CD4-positive, CD25-positive, alpha-beta regulatory T cell (primary cell): ENCODE measurements at regions not wholly inside any gene's neighbourhood (a gene's known extent, or its start where the extent isn't known, plus 50 kb on each side); places are given as distances from the start of the nearest gene placed in this dataset.

Source experiments
- ATAC-seq, 2 donors: fragments of 150-1000 bp; cut with Tn5 transposase; one replicate each; pipeline ENCODE4 v1.10.0; 2021; ENCODE audit warnings: low read depth in 2 of 2, moderate number of reproducible peaks in 2 of 2, moderate library complexity in 1 of 2
- DNase-seq, 3 donors: peaks; one replicate each; pipeline versions ENCODE4 v3.0.0 to v3.0.0-alpha.2; 2012 to 2022; ENCODE audit warnings: mixed read lengths in 1 of 3
- H3K27ac ChIP-seq: one replicate; pipeline ENCODE4 v1.7.0; 2013; ENCODE audit warnings: mild to moderate bottlenecking, low read length; ENCODE audit not compliant: insufficient read depth, poor library complexity, severe bottlenecking
- H3K27me3 ChIP-seq: one replicate; pipeline ENCODE4 v1.7.0; 2013; ENCODE audit warnings: low read length; ENCODE audit not compliant: control insufficient read depth, insufficient read depth
- H3K36me3 ChIP-seq: one replicate; pipeline ENCODE4 v1.7.0; 2013; ENCODE audit warnings: mild to moderate bottlenecking, low read length, moderate library complexity; ENCODE audit not compliant: control insufficient read depth, insufficient read depth
- H3K4me1 ChIP-seq: 2 replicates; pipeline ENCODE4 v1.7.0; 2013; ENCODE audit warnings: mild to moderate bottlenecking, low read length; ENCODE audit not compliant: insufficient read depth, control insufficient read depth, poor library complexity, severe bottlenecking
- H3K4me3 ChIP-seq: one replicate; pipeline ENCODE4 v1.7.0; 2013; ENCODE audit warnings: low read depth, mild to moderate bottlenecking, low read length, moderate library complexity
- H3K9me3 ChIP-seq, 2 experiments: 1 replicate in 1 of 2; 2 replicates in 1 of 2; pipeline ENCODE4 v1.7.0; 2013; ENCODE audit warnings: low read length in 2 of 2, mild to moderate bottlenecking in 1 of 2, moderate library complexity in 1 of 2; ENCODE audit not compliant: control insufficient read depth in 2 of 2
- H3K27ac Mint-ChIP-seq, 3 donors: one replicate each; pipeline ENCODE4 v1.8.0; 2020 to 2022; ENCODE audit warnings: mild to moderate bottlenecking in 3 of 3, mixed read lengths in 3 of 3, moderate library complexity in 2 of 3
- H3K27me3 Mint-ChIP-seq: one replicate; pipeline ENCODE4 v1.8.0; 2022; ENCODE audit warnings: mild to moderate bottlenecking, mixed read lengths
- H3K36me3 Mint-ChIP-seq: one replicate; pipeline ENCODE4 v1.8.0; 2020; ENCODE audit warnings: mixed read lengths
- H3K4me1 Mint-ChIP-seq, 4 donors: one replicate each; pipeline ENCODE4 v1.8.0; 2020 to 2022; ENCODE audit warnings: mixed read lengths in 4 of 4, mild to moderate bottlenecking in 1 of 4
- H3K4me3 Mint-ChIP-seq, 4 donors: one replicate each; pipeline ENCODE4 v1.8.0; 2020 to 2022; ENCODE audit warnings: mild to moderate bottlenecking in 4 of 4, mixed read lengths in 4 of 4, moderate library complexity in 3 of 4
- H3K9me3 Mint-ChIP-seq, 7 donors: one replicate each; pipeline ENCODE4 v1.8.0; 2020 to 2022; ENCODE audit warnings: mixed read lengths in 7 of 7, mild to moderate bottlenecking in 3 of 7, moderate library complexity in 2 of 7

DNA sequence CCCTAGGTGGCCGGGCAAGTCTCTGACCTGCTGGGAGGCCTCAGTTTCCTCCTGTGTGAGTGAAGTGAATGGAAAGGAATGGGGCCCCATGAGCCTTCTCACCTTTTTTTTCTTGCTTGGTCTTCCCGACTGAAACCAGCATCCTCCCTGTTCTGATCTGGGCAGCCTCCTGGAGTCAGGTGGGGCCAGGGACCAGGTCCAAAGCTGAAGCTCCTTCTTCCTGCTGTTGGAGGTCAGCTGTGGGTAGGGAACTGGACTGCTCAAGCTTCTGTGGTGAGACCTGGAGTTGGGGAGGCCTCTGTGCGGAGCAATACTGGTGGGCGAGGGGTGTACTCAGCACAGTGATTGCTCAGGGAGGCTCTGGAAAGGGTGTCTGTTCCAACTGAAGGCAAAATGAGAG, 99.7 kb downstream of the PCSK1 start:
- Histone ChIP-seq H3K4me3 (no peak overlapping the region), H3K4me1 (no peaks in the 10 kb centered on the region), H3K27ac (no peak overlapping the region), H3K27me3 (peaks cover 15% of the 10 kb centered on the region), H3K9me3 (no peaks in the 10 kb centered on the region), H3K36me3 (no peaks in the 10 kb centered on the region)
- Mint-ChIP-seq H3K27me3 (peaks cover 37% of the 10 kb centered on the region), H3K4me3 (no peak overlapping the region), H3K36me3 (no peaks in the 10 kb centered on the region), H3K9me3 (no peaks in the 10 kb centered on the region), H3K27ac (no peak overlapping the region), H3K4me1 (no peaks in the 10 kb centered on the region)
- ATAC-seq, result no peak
- DNase-seq, result no peak

DNA sequence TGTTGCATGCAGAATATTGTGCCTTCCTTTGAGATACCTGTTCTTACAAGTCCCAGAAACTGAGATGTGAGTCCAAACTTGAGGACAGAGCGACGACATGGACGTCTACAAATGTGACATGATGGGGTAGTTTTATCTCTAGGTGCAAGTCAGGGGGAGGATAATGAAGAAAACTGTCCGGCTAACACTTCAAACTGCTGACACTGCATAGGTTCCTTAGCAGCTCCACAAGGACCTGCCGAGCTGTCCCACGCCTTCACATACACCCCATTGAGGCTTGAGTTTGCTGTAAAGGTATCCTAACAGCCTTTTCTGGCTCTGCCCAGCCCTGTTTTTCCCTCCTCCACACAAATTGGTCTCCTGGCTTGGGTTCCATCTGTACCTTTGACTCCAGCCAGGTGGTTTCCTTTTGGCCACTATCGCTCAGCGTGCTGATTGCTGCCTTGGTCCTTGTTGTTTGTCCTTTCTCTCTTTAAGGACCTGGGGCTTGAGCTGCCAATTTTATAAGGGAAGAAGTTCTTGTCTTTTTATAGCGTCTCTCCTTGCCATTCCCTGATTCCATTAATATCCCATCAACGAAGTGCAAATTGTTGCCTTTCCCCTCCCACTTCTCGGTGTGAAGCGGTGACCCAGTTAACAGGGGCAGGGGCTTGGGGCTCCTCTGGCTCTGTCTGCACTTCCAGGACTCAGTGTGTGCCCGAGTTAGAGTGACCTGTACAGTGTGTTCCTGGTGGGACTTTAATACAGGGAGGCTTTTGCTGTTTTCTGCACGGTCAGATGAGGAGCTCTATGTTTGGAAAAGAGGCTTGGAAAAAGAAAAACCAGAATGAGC, 100.3 kb downstream of the PCSK1 start:
- Mint-ChIP-seq H3K4me3 (no peak overlapping the region), H3K27ac (no peak overlapping the region), H3K36me3 (no peaks in the 10 kb centered on the region), H3K9me3 (no peaks in the 10 kb centered on the region), H3K4me1 (no peaks in the 10 kb centered on the region), H3K27me3 (peaks cover 37% of the 10 kb centered on the region)
- H3K4me3 ChIP-seq, result no peak overlapping the region
- no peaks in the 10 kb centered on the region for H3K36me3 ChIP-seq
- H3K27ac ChIP-seq, result no peak overlapping the region
- no peaks in the 10 kb centered on the region for H3K4me1 ChIP-seq
- DNase-seq (no peak), ATAC-seq (no peak)
- no peaks in the 10 kb centered on the region for H3K9me3 ChIP-seq
- peaks cover 15% of the 10 kb centered on the region for H3K27me3 ChIP-seq

DNA sequence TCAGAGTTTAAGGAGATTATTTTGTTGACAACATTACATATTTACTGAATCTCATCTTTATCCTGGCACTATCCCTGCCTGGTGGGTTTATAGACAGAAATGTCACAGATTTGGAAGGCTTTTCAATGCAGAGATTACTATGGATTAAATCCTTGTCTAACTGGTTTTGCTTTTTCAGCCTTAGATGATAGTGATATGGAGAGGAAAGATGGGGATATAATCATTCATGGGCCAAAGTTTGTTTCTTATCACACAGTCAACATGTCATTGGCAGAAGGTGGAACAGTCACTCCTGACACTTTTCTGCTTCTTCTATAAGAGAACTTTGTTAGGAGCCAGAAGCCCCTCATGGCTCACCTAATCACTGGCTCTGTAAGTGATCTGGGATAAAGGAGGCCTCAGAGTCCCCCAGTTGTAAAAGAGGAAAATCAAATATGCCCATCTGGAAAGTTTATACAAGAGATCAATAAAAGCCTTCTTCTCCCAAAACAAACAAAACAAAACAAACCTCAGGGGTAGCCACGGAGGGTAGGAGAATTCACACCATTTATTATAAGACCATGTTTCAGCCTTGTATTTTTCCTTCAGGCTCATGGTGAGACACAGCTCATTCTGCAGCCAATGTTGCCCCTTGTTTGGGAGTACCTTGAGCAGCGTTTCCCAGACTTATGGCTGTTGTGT, 101.2 kb downstream of the PCSK1 start:
- Mint-ChIP-seq H3K4me1 (no peaks in the 10 kb centered on the region), H3K36me3 (no peaks in the 10 kb centered on the region), H3K27ac (no peak overlapping the region), H3K4me3 (no peak overlapping the region), H3K9me3 (no peaks in the 10 kb centered on the region), H3K27me3 (peaks cover 43% of the 10 kb centered on the region)
- Histone ChIP-seq H3K27ac (no peak overlapping the region), H3K27me3 (peaks cover 12% of the 10 kb centered on the region), H3K36me3 (no peaks in the 10 kb centered on the region), H3K9me3 (no peaks in the 10 kb centered on the region), H3K4me1 (no peaks in the 10 kb centered on the region), H3K4me3 (no peak overlapping the region)
- DNase-seq (no peak), ATAC-seq (no peak)

DNA sequence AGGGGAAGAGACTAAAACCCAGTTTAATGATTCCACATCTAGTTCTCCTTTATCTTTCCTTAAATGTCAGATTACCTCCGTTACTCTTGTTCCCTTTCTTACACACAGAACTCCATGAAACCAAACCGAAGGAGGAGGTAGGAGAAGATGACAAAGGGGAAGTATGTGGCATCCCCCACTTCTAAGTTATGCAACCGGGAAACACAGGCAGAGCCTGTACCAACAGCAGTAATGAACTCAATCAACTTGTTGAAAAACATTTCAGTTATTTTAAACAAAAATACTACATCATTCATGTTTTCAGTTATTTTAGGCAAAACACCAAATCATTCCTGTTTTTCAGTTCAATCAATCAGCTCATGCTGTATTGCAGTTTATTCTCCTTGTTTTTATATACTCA, 101.8 kb downstream of the PCSK1 start:
- Histone ChIP-seq H3K36me3 (no peaks in the 10 kb centered on the region), H3K27ac (no peak overlapping the region), H3K4me1 (no peaks in the 10 kb centered on the region), H3K4me3 (no peak overlapping the region), H3K27me3 (peaks cover 12% of the 10 kb centered on the region), H3K9me3 (no peaks in the 10 kb centered on the region)
- Mint-ChIP-seq H3K36me3 (no peaks in the 10 kb centered on the region), H3K4me3 (no peak overlapping the region), H3K4me1 (no peaks in the 10 kb centered on the region), H3K9me3 (no peaks in the 10 kb centered on the region), H3K27me3 (peaks cover 50% of the 10 kb centered on the region), H3K27ac (no peak overlapping the region)
- no peak for ATAC-seq
- DNase-seq, result no peak

DNA sequence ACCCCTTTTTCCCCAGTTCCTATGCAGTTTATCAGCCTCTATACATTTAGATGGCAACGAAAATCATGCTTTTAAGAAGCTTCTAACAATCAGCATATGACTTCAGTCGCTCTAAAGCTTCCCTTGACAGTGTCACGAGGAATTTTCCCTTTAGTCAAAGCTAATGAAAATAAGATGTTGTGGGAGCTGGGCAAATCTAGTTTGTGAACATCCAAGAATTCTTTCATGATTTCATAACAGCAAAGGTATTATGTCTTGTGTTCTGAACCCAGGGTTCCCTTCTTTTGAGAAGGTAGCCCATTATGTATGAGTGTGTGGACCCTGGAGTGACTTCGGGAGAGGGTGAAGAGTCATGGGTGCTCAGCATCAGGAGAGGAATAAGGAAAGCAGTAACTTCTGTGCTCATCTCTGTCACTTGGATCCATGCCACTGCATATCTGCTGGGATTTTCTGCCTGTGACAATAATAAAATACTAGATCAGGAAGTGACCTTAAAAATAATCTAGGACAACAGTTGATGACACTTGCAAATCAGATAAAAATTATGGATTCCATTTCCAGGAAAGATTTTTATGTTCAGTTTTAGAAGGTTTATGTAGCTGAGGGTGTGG, 102.4 kb downstream of the PCSK1 start:
- Histone ChIP-seq H3K4me3 (no peak overlapping the region), H3K36me3 (no peaks in the 10 kb centered on the region), H3K27ac (no peak overlapping the region), H3K9me3 (no peaks in the 10 kb centered on the region), H3K27me3 (peaks cover 12% of the 10 kb centered on the region), H3K4me1 (no peaks in the 10 kb centered on the region)
- H3K36me3 Mint-ChIP-seq, result no peaks in the 10 kb centered on the region
- H3K27ac Mint-ChIP-seq, result no peak overlapping the region
- peaks cover 0 to 2% (median 0%) of the 10 kb centered on the region in 7 donors for H3K9me3 Mint-ChIP-seq
- DNase-seq (no peak), ATAC-seq (no peak)
- peaks cover 55% of the 10 kb centered on the region for H3K27me3 Mint-ChIP-seq
- no peaks in the 10 kb centered on the region for H3K4me1 Mint-ChIP-seq
- H3K4me3 Mint-ChIP-seq, result no peak overlapping the region

DNA sequence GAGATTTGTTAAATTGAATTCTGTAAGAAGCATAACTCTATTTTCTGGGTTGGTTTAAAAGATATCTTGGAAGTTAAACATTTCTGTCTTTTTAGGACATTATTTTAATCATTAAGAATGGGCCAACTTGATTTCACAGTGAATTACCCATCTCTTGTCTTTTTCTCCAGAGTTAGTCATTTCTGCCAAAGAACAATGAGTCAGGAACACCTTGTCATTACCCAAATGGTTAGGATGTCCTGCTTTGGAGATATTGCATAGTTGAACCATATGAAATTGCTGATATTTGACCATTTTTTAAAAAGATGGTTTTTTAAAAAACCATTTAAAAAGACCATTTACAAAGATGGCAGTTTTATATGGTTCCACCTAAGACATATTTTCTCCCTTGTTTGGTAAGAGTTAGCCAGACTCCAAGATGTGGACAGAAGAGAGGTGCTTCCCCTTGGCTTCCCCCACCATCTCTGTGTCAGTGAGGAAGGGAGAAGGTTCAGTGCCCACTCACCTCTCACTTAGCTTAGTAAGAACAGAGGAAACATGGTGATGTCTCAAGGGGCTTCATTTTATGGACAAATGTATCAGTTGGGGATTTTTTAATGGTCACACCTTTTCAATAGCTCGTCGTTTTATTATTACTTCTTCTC, 103.0 kb downstream of the PCSK1 start:
- H3K36me3 Mint-ChIP-seq, result no peaks in the 10 kb centered on the region
- no peak for DNase-seq
- Histone ChIP-seq H3K4me1 (no peaks in the 10 kb centered on the region), H3K4me3 (no peak overlapping the region), H3K27me3 (peaks cover 12% of the 10 kb centered on the region), H3K36me3 (no peaks in the 10 kb centered on the region), H3K9me3 (no peaks in the 10 kb centered on the region), H3K27ac (no peak overlapping the region)
- no peak overlapping the region for H3K4me3 Mint-ChIP-seq
- no peak overlapping the region for H3K27ac Mint-ChIP-seq
- H3K27me3 Mint-ChIP-seq, result peaks cover 56% of the 10 kb centered on the region
- H3K4me1 Mint-ChIP-seq, result no peaks in the 10 kb centered on the region
- no peak for ATAC-seq
- H3K9me3 Mint-ChIP-seq, result peaks cover 0 to 2% (median 0%) of the 10 kb centered on the region in 7 donors

DNA sequence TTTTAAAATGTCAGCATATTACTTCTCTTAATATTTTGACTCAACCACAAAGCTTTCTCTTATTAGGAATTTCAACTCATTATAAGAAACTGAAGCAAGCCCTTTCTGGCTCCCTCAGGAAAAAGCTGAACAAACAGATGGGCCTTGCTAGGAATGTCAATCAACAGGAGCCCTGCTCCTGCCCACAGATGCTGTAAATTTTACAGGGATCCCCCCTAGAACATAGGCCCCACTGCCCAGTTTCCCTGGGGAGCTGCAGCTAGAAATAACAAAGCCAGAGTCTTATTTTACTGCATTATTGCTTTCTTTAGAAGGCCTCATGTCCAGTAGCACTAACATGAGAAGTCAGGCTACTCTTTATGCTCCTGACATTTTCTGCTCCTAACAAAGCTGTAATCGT, 103.8 kb downstream of the PCSK1 start:
- Histone ChIP-seq H3K36me3 (no peaks in the 10 kb centered on the region), H3K4me1 (no peaks in the 10 kb centered on the region), H3K27me3 (peaks cover 12% of the 10 kb centered on the region), H3K27ac (no peak overlapping the region), H3K9me3 (no peaks in the 10 kb centered on the region), H3K4me3 (no peak overlapping the region)
- Mint-ChIP-seq H3K27ac (no peak overlapping the region), H3K9me3 (peaks cover 0 to 2% (median 0%) of the 10 kb centered on the region in 7 donors), H3K4me3 (no peak overlapping the region), H3K27me3 (peaks cover 56% of the 10 kb centered on the region), H3K36me3 (no peaks in the 10 kb centered on the region), H3K4me1 (no peaks in the 10 kb centered on the region)
- ATAC-seq, result no peak
- DNase-seq, result no peak
